ENCODE measurements at regions not wholly inside any gene's neighbourhood (a gene's known extent, or its start where the extent isn't known, plus 50 kb on each side); places are given as distances from the start of the nearest gene placed in this dataset.
"Not testable (repeated sequence)": the region's sequence is repeated elsewhere in the genome, so short reads cannot be mapped to it uniquely, and the experiment has no call there.

DNA sequence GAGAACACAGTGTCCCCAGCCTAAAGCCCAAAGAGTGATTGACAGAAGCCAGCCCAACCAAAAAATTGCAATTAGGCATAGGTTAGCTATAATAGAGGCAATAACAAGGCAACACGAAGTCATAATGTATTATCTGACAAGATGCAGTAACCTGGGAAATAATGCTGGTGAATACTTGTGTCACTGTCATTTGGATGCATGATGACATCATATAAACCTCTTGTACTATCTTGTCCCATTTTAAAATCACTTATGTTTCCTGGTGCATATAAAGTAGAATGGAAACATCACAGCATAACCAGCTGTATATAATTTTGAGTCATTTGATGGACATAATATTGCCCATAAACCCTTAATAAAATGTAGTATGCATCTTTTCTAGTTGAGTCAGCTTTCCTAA lies 1138.3 kb upstream of the LRRTM3 start:
- TF ChIP-seq, protein P1, sequence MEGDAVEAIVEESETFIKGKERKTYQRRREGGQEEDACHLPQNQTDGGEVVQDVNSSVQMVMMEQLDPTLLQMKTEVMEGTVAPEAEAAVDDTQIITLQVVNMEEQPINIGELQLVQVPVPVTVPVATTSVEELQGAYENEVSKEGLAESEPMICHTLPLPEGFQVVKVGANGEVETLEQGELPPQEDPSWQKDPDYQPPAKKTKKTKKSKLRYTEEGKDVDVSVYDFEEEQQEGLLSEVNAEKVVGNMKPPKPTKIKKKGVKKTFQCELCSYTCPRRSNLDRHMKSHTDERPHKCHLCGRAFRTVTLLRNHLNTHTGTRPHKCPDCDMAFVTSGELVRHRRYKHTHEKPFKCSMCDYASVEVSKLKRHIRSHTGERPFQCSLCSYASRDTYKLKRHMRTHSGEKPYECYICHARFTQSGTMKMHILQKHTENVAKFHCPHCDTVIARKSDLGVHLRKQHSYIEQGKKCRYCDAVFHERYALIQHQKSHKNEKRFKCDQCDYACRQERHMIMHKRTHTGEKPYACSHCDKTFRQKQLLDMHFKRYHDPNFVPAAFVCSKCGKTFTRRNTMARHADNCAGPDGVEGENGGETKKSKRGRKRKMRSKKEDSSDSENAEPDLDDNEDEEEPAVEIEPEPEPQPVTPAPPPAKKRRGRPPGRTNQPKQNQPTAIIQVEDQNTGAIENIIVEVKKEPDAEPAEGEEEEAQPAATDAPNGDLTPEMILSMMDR (IDR thresholded peaks at IDR 0.05; ENCODE audit: borderline replicate concordance, insufficient read depth, low read depth, low read length): no peak
- no peak overlapping the region for H3K4me3 ChIP-seq (ENCODE audit: low read depth, low read length)

DNA sequence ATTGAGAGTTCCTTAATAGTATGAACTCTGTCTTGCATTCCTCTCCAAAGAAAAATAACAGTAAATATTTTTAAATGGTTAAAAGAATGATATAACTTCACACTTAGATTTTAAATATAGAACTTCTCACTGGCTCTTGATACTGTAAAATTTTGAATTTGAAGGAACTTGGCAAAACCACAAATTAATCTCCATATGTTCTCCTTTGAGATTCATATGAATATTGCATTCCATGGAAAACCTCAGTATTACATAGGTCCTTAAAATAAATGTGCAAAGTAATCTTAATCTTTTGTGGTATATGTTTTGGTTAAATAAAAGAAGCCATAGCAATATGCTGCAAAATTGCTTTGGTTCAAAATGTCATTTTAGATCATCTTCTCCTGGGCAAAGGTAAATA lies 1137.6 kb upstream of the LRRTM3 start:
- TF ChIP-seq, protein P1 (IDR thresholded peaks at IDR 0.05; ENCODE audit: borderline replicate concordance, insufficient read depth, low read depth, low read length): no peak
- H3K4me3 ChIP-seq (ENCODE audit: low read depth, low read length): no peak overlapping the region

DNA sequence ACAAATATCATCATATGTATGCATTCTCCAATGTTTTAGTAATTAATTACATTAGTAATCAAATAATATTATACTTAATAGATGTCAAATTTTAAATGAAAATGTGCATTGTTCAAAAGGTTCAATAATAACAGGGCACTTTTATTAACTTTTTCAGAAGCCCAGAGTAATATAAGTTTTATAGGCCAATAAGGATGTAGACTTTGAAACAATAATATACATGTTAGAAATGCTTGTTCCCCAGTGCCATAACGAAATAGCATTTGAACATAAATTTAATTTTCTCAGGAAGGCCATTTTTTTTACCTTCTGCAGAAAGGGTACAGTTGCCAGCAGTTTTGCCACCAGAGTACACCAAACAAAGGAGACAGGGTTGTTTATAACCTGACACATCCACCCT lies 1133.9 kb upstream of the LRRTM3 start:
- H3K4me3 ChIP-seq (ENCODE audit: low read depth, low read length): no peak overlapping the region
- TF ChIP-seq, protein P1 (IDR thresholded peaks at IDR 0.05; ENCODE audit: borderline replicate concordance, insufficient read depth, low read depth, low read length): no peak

GRCh38 chr10:65793738-65794425 lies 1132.0 kb upstream of the LRRTM3 start:
- TF ChIP-seq, protein P1 (IDR thresholded peaks at IDR 0.05; ENCODE audit: borderline replicate concordance, insufficient read depth, low read depth, low read length): no peak
- no peak overlapping the region for H3K4me3 ChIP-seq (ENCODE audit: low read depth, low read length)

DNA sequence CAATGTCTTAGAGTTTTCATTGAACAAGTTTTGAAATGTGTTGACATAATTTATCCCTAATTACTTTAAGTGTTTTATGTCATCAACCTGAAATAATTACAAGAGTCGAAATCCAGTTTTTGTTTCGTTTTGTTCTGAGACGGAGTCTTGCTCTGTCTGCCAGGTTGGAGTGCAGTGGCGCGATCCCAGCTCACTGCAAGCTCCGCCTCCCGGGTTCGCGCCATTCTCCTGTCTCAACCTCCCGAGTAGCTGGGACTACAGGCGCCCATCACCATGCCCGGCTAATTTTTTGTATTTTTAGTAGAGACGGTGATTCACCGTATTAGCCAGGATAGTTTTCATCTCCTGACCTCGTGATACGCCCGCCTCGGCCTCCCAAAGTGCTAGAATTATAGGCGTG lies 1131.0 kb upstream of the LRRTM3 start:
- H3K4me3 ChIP-seq (ENCODE audit: low read depth, low read length): not testable (repeated sequence)

DNA sequence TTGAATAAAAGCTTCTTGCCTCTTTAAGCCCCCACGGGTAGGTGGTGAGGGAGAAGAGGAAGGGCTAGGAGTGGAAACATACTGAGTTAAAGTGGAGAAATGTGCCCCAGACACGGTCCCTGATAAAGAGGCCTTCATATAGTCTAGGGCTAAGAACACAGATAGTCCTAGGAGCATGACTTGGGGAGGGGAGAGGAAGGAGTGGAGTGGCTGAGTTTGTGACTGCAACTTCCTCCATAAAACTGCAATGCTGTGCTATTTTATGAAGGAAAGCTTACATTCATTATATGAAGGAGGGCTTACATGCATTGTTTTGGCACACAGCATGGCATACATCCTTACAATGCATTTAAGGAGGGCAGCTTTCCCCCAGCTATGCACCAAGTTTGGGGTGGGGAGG lies 1129.4 kb upstream of the LRRTM3 start:
- TF ChIP-seq, protein P1 (IDR thresholded peaks at IDR 0.05; ENCODE audit: borderline replicate concordance, insufficient read depth, low read depth, low read length): no peak
- H3K4me3 ChIP-seq (ENCODE audit: low read depth, low read length): no peak overlapping the region

DNA sequence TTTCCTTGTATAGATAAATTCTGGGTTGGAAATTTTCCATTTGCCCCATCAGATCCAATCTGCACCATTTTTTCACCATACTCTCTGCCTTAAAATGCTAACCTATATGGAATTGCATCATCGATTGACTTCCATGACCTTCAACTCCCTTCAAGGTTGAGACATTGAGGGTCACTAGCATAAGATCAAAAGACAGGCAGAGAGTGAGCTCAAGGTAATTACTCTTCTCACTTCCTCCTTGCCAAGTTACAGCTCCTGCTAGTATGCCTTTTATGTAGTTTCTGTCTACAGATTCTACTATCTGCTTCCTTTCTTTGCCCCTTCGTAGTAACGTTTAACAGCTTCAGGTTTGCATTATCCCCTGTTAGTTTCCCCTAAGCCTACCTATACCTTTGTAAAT lies 1127.7 kb upstream of the LRRTM3 start:
- TF ChIP-seq, protein P1 (IDR thresholded peaks at IDR 0.05; ENCODE audit: borderline replicate concordance, insufficient read depth, low read depth, low read length): no peak
- H3K4me3 ChIP-seq (ENCODE audit: low read depth, low read length): no peak overlapping the region

Data from GM12875 (cell line).